Small intestine (tissue), 7 donors: ENCODE measurements at regions not wholly inside any gene's neighbourhood (a gene's known extent, or its start where the extent isn't known, plus 50 kb on each side); places are given as distances from the start of the nearest gene placed in this dataset.

Experiments
- DNase-seq, 2 donors: peaks; one replicate each; pipeline versions ENCODE4 v3.0.0 to v3.0.0-alpha.2; 2013
- FAIRE-seq: peaks from 2 replicates; lab custom pipeline; 2012; peaks lifted over from hg19 to GRCh38; lab: Jason Lieb, UNC
- H3K27ac ChIP-seq, 3 donors: one replicate each; pipeline ENCODE4 v1.5.1; 2013; ENCODE audit warnings: low read length in 2 of 3, mild to moderate bottlenecking in 2 of 3, control low read depth in 1 of 3, inconsistent platforms in 1 of 3, low read depth in 1 of 3, moderate library complexity in 1 of 3
- H3K27me3 ChIP-seq, 3 donors: one replicate each; pipeline ENCODE4 v1.6.1; 2013; ENCODE audit warnings: low read length in 3 of 3, inconsistent platforms in 1 of 3; ENCODE audit not compliant: control insufficient read depth in 3 of 3, insufficient read depth in 3 of 3
- H3K36me3 ChIP-seq, 3 donors: one replicate each; pipeline ENCODE4 v1.6.1; 2013; ENCODE audit warnings: low read length in 3 of 3, inconsistent platforms in 1 of 3, low read depth in 1 of 3, mild to moderate bottlenecking in 1 of 3, moderate library complexity in 1 of 3; ENCODE audit not compliant: control insufficient read depth in 3 of 3, insufficient read depth in 2 of 3
- H3K4me1 ChIP-seq, 3 donors: one replicate each; pipeline ENCODE4 v1.6.1; 2013; ENCODE audit warnings: low read length in 2 of 3, inconsistent platforms in 1 of 3, low read depth in 1 of 3, mild to moderate bottlenecking in 1 of 3, moderate library complexity in 1 of 3; ENCODE audit not compliant: control insufficient read depth in 3 of 3, insufficient read depth in 2 of 3
- H3K4me3 ChIP-seq, 3 donors: one replicate each; pipeline ENCODE4 v1.5.1; 2013; ENCODE audit warnings: low read length in 3 of 3, control low read depth in 1 of 3, inconsistent platforms in 1 of 3, low read depth in 1 of 3, mild to moderate bottlenecking in 1 of 3, moderate library complexity in 1 of 3
- H3K9me3 ChIP-seq, 2 donors: one replicate each; pipeline ENCODE4 v1.6.1; 2013; ENCODE audit warnings: low read depth in 1 of 2, low read length in 1 of 2; ENCODE audit not compliant: control insufficient read depth in 2 of 2, insufficient read depth in 1 of 2
- WGBS, 3 donors: extraction: QIAGEN DNeasy Blood & Tissue Kit; methylation state at CpG; one replicate each; pipeline ENCODE4 v1.1.7; 2013; 5-methylcytosine and 5-hydroxymethylcytosine counted together
- donor health status: healthy with polysubstance abuse.
- donor health status: control.
- donor health status: control.
- donor health status: Bipolar disorder and iron deficiency.
- donor health status: healthy.

DNA sequence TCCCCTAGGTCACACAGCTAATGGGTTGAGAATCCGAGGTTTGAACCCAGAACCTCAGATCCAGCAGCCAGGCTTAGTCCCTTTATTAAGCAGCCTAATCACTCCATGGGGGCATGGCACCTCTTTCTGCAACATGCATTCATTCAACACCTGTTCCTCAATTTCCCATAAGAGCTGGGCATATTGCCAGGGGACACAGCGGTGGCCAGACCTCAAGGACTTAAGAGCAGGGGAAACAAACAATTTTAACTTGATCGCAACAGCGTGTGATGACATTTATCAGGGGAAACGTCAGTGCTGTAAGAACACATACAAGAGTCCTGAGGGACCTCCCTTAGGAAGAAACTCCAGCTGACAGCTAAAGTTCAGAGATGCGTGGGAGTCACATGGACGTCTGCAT, 267.4 kb upstream of the CDH4 start:
- Histone ChIP-seq H3K4me3 (no peak overlapping the region), H3K4me1 (no peaks in the 10 kb centered on the region), H3K9me3 (no peaks in the 10 kb centered on the region), H3K36me3 (no peaks in the 10 kb centered on the region), H3K27ac (no peak overlapping the region), H3K27me3 (no peaks in the 10 kb centered on the region)
- DNase-seq (no peak), FAIRE-seq (no peak)
- WGBS, 3 donors: 61 to 86% (median 69%) methylated on average over 7 of the region's 7 CpGs

DNA sequence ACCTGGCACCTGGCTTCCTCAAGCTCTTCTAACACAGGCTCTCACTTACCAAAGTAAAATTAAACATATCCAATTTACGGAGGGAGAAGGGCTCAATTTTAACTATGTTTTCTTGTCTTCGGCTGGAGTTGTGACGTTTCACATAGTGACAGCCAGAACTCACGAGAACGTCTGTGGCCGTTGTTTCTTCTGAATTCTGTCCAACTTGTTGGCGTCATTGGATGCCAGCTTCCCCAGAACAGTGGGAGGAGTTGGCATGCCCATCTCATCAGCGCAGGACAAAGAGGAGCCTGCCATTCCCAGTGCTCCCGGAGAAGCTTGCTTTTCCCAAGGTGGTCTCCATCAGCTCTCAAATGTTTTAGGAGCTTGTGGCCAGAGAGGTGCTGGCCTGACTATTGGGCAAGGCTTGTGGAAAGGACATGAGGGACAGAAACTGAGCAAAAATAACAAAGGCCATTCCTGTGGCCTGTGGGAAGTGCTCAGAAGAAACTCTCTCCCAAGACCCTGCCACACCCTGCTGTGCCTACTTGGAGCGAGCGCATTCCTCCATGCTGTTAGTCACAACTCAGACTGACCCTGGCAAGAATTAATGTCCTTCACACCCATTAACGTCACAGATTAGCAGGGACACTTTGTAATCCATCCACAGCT, 265.4 kb upstream of the CDH4 start:
- DNase-seq (no peak), FAIRE-seq (no peak)
- Histone ChIP-seq H3K4me1 (no peaks in the 10 kb centered on the region), H3K27me3 (no peaks in the 10 kb centered on the region), H3K36me3 (no peaks in the 10 kb centered on the region), H3K9me3 (no peaks in the 10 kb centered on the region), H3K27ac (no peak overlapping the region), H3K4me3 (no peak overlapping the region)
- WGBS, 3 donors: 82 to 86% (median 82%) methylated on average over 12 of the region's 12 CpGs

DNA sequence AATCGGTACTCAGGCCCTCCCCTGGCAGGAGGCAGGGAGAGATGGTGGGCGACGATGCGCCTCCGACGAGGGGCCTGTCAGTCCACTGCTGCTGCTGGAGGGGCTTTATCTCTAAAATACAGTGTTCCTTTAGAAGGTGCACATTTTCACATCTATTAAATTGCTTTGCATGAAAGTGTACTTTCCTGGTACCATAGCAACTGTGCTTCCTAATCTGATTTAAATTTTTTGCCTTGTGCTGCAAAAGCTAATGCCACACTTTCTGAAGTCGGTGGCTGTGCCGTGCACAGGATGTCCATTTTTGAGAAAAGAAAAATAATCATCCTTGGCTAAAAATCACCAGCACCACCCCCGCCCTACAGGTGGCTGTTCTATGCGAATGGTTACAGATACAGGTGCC, 262.0 kb upstream of the CDH4 start:
- Histone ChIP-seq H3K9me3 (no peaks in the 10 kb centered on the region), H3K4me1 (no peaks in the 10 kb centered on the region), H3K4me3 (no peak overlapping the region), H3K27ac (no peak overlapping the region), H3K27me3 (no peaks in the 10 kb centered on the region), H3K36me3 (no peaks in the 10 kb centered on the region)
- DNase-seq (no peak), FAIRE-seq (no peak)
- WGBS, 3 donors: 81 to 83% (median 81%) methylated on average over 10 of the region's 10 CpGs

DNA sequence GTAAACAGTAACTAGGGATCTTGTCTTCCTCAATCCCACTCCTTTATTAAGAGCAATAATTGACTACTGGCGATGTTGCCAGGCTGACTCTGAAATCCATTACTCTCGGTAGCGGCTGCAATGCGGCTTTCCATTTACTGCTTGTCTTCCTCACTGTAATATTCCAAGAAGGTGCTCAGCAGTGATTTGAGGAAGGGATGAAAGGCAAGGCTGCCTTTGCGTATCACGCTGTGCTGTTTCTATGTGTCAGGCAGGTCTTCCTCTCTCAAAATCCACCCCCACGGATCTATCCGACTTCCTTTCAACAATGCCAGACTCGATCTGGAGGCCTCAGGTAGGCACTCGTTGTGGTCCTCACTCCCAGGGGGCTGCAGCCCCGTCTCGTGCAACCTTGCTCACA, 261.4 kb upstream of the CDH4 start:
- H3K27me3 ChIP-seq: no peaks in the 10 kb centered on the region
- H3K9me3 ChIP-seq: no peaks in the 10 kb centered on the region
- H3K36me3 ChIP-seq: no peaks in the 10 kb centered on the region
- no peak for FAIRE-seq
- no peak for DNase-seq
- no peak overlapping the region for H3K27ac ChIP-seq
- WGBS, 3 donors: 78 to 84% (median 81%) methylated on average over 12 of the region's 12 CpGs
- no peaks in the 10 kb centered on the region for H3K4me1 ChIP-seq
- H3K4me3 ChIP-seq: no peak overlapping the region

DNA sequence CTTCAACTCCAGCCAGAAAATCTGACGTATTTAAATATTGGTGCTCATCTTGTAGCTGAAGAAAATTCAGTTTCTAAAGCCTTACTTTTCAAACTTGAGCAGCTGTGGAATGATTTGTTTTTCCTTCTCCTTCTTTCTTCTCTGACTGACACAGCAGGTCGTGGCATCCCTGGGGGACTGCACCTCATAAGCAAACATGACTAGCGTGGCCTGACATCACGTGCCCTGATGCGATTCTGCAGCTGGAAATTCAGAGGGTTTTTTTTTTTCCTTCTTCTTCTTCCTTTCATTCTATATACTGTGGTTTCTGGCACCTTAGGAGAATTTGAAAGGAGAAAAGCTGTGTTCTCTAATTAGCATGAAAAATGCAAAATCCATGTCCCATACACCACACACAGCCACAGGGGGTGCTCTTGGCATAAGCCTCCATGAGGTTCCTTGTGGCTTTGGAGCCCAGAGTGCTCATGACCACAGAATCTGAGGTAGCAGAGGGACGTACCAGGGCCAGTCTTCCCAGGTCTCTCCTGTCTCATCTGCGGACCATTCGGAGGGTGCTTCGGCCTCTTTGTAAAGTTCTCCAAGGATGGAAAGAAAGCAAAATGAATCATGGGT, 258.5 kb upstream of the CDH4 start:
- no peaks in the 10 kb centered on the region for H3K9me3 ChIP-seq
- FAIRE-seq: no peak
- H3K4me3 ChIP-seq: no peak overlapping the region
- no peak for DNase-seq
- no peaks in the 10 kb centered on the region for H3K36me3 ChIP-seq
- H3K27ac ChIP-seq: no peak overlapping the region
- H3K27me3 ChIP-seq: no peaks in the 10 kb centered on the region
- WGBS, 3 donors: 60 to 76% (median 61%) methylated on average over 9 of the region's 9 CpGs
- no peaks in the 10 kb centered on the region for H3K4me1 ChIP-seq

GRCh38 chr20:60999250-60999649, 252.8 kb upstream of the CDH4 start:
- WGBS, 3 donors: 64 to 79% (median 75%) methylated on average over 5 of the region's 5 CpGs
- Histone ChIP-seq H3K4me1 (no peaks in the 10 kb centered on the region), H3K36me3 (no peaks in the 10 kb centered on the region), H3K27ac (no peak overlapping the region), H3K4me3 (no peak overlapping the region), H3K9me3 (no peaks in the 10 kb centered on the region), H3K27me3 (no peaks in the 10 kb centered on the region)
- FAIRE-seq (no peak), DNase-seq (no peak)

DNA sequence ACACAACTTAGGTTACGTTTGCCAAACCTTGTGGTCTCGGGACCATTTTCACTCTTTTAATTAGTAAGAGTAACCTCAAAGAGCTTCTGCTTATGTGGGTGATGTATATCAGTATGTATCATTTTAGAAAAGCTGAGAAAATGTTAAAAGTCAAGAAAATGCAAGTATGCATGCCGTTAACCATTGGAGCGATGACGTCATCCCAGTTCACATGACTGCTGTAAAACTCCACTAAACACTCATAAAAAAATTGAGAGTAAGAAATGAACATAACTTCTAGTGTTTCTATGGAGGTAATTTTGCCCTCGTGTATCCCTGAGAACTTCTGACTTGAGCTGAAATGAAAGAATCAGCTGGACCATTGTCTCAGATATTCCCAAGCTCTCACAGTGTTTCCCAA, 250.0 kb upstream of the CDH4 start:
- no peaks in the 10 kb centered on the region for H3K27me3 ChIP-seq
- H3K4me3 ChIP-seq: no peak overlapping the region
- no peak for DNase-seq
- H3K27ac ChIP-seq: no peak overlapping the region
- no peak for FAIRE-seq
- no peaks in the 10 kb centered on the region for H3K9me3 ChIP-seq
- 71 to 77% (median 72%) methylated on average over 6 of the region's 6 CpGs for WGBS, 3 donors
- no peaks in the 10 kb centered on the region for H3K4me1 ChIP-seq
- H3K36me3 ChIP-seq: no peaks in the 10 kb centered on the region

GRCh38 chr20:61014491-61014890, 237.6 kb upstream of the CDH4 start:
- H3K4me1 ChIP-seq: no peaks in the 10 kb centered on the region
- H3K27ac ChIP-seq: no peak overlapping the region
- WGBS, 3 donors: 34 to 40% (median 38%) methylated on average over 5 of the region's 5 CpGs
- FAIRE-seq (no peak), DNase-seq (no peak)
- H3K27me3 ChIP-seq: no peaks in the 10 kb centered on the region
- H3K4me3 ChIP-seq: no peak overlapping the region
- no peaks in the 10 kb centered on the region for H3K36me3 ChIP-seq
- peaks cover 0 to 2% of the 10 kb centered on the region in 2 donors for H3K9me3 ChIP-seq

GRCh38 chr20:61015602-61016001, 236.5 kb upstream of the CDH4 start:
- no peaks in the 10 kb centered on the region for H3K27me3 ChIP-seq
- no peaks in the 10 kb centered on the region for H3K36me3 ChIP-seq
- DNase-seq (no peak), FAIRE-seq (no peak)
- H3K9me3 ChIP-seq: peaks cover 0 to 2% of the 10 kb centered on the region in 2 donors
- H3K27ac ChIP-seq: no peak overlapping the region
- no peaks in the 10 kb centered on the region for H3K4me1 ChIP-seq
- 61 to 71% (median 69%) methylated on average over 6 of the region's 6 CpGs for WGBS, 3 donors
- H3K4me3 ChIP-seq: no peak overlapping the region
